GM12878 (cell line): ENCODE measurements at regions not wholly inside any gene's neighbourhood (a gene's known extent, or its start where the extent isn't known, plus 50 kb on each side); places are given as distances from the start of the nearest gene placed in this dataset.

Experiments
- ATAC-seq: fragments of 200-7000 bp; cut with Tn5 transposase; 3 replicates; pipeline ENCODE4 v1.9.1; 2020; ENCODE audit warnings: mild to moderate bottlenecking, moderate library complexity
- BruUV-seq: library from RNA; stranded (reverse); fragments of 400-500 nt; replicated peaks from 2 replicates; lab custom pipeline; 2021; lab: Mats Ljungman, UMichigan
- CTCF ChIA-PET: fragments of 300-600 bp; sonication (Branson Sonifier 250); formaldehyde crosslinking; extraction: SDS; loops from one replicate; lab custom pipeline; 2021; ENCODE audit warnings: inconsistent platforms; lab: Yijun Ruan, JAX
- POLR2A ChIA-PET: fragments of 350-600 bp; formaldehyde crosslinking; extraction: SDS; loops from one replicate; lab custom pipeline; 2021; ENCODE audit warnings: inconsistent platforms; lab: Charles Lee
- RAD21 ChIA-PET: fragments of 300-600 bp; sonication (Branson Sonifier 250); formaldehyde crosslinking; loops from one replicate; lab custom pipeline; 2023; ENCODE audit warnings: antibody characterized with exemption; ENCODE audit not compliant: unreplicated experiment; lab: Charles Lee
- SMC1A ChIA-PET: fragments of 300-600 bp; sonication (Branson Sonifier 250); formaldehyde crosslinking; loops from one replicate; lab custom pipeline; 2023; ENCODE audit not compliant: unreplicated experiment, uncharacterized antibody; lab: Charles Lee
- DNase-seq: peaks from one replicate; pipeline ENCODE4 v3.0.0-alpha.2; 2011; ENCODE audit warnings: low read depth, low spot score
- FAIRE-seq: peaks from 3 replicates; lab custom pipeline; 2011; peaks lifted over from hg19 to GRCh38; lab: Jason Lieb, UNC
- H2AFZ ChIP-seq: 2 replicates; pipeline ENCODE4 v1.6.0; 2011; ENCODE audit warnings: low read depth, low read length, control low read depth; ENCODE audit not compliant: control insufficient read depth
- H3K27ac ChIP-seq: 2 replicates; pipeline ENCODE4 v1.5.1; 2011; ENCODE audit warnings: control low read depth; ENCODE audit not compliant: control insufficient read depth, insufficient read depth
- H3K27me3 ChIP-seq, 2 experiments: replicated peaks in 1 of 2; 2 replicates each; pipeline versions ENCODE4 v1.6.0 to v1.6.1; 2011; ENCODE audit warnings: low read length in 1 of 2; ENCODE audit not compliant: control insufficient read depth in 2 of 2, insufficient read depth in 2 of 2
- H3K36me3 ChIP-seq, 2 experiments: 2 replicates each; pipeline ENCODE4 v1.5.1; 2011; ENCODE audit warnings: low read length in 1 of 2; ENCODE audit not compliant: control insufficient read depth in 2 of 2, insufficient read depth in 2 of 2
- H3K4me1 ChIP-seq: 2 replicates; pipeline ENCODE4 v1.6.1; 2011; ENCODE audit warnings: mild to moderate bottlenecking, low read length, moderate library complexity, mixed read lengths; ENCODE audit not compliant: control insufficient read depth, insufficient read depth
- H3K4me2 ChIP-seq: 2 replicates; pipeline ENCODE4 v1.6.0; 2011; ENCODE audit warnings: control low read depth; ENCODE audit not compliant: control insufficient read depth, insufficient read depth
- H3K4me3 ChIP-seq: fragments of 200-600 bp; sonication (generic); 2 replicates; pipeline ENCODE4 v1.5.1; 2016
- H3K79me2 ChIP-seq: 2 replicates; pipeline ENCODE4 v1.6.0; 2011; ENCODE audit warnings: low read length; ENCODE audit not compliant: control insufficient read depth, insufficient read depth
- H3K9ac ChIP-seq: 2 replicates; pipeline ENCODE4 v1.8.0; 2011; ENCODE audit warnings: low read length, control low read depth, mixed read lengths; ENCODE audit not compliant: control insufficient read depth, insufficient read depth
- H3K9me3 ChIP-seq: replicated peaks from 3 replicates; pipeline ENCODE4 v1.5.1; 2011; ENCODE audit warnings: mild to moderate bottlenecking, low read length; ENCODE audit not compliant: control insufficient read depth, insufficient read depth
- H4K20me1 ChIP-seq: 2 replicates; pipeline ENCODE4 v1.6.0; 2011; ENCODE audit not compliant: control insufficient read depth, insufficient read depth
- BCLAF1 ChIP-seq: fragments of 450-650 bp; IDR thresholded peaks from 2 replicates; pipeline ENCODE4 v1.6.1; 2017; ENCODE audit warnings: antibody characterized with exemption, mild to moderate bottlenecking, moderate library complexity
- CTCF ChIP-seq, 3 experiments: IDR thresholded peaks in 2 of 3; conservative IDR thresholded peaks in 1 of 3; 2 replicates each; pipeline ENCODE4 v1.5.1; 2011; ENCODE audit warnings: low read depth in 3 of 3, low read length in 3 of 3, mild to moderate bottlenecking in 3 of 3, control low read depth in 2 of 3, moderate library complexity in 2 of 3, inconsistent platforms in 1 of 3, mixed read lengths in 1 of 3; ENCODE audit not compliant: control insufficient read depth in 2 of 3, insufficient read depth in 1 of 3; ENCODE audit errors: extremely low read depth in 1 of 3
- EED ChIP-seq: sonication (generic); IDR thresholded peaks from 2 replicates; pipeline ENCODE4 v1.6.1; 2016; ENCODE audit warnings: antibody characterized with exemption, low read depth
- EGR1 ChIP-seq, 2 experiments: IDR thresholded peaks; 1 replicate in 1 of 2; 2 replicates in 1 of 2; pipeline ENCODE4 v1.6.1; 2011 to 2012; ENCODE audit warnings: low read depth in 2 of 2, low read length in 2 of 2, borderline replicate concordance in 1 of 2, mild to moderate bottlenecking in 1 of 2, moderate library complexity in 1 of 2
- ELK1 ChIP-seq: IDR thresholded peaks from 2 replicates; pipeline ENCODE4 v1.6.1; 2012; ENCODE audit warnings: low read depth, low read length, improper control_type of control experiment
- JUND ChIP-seq: IDR thresholded peaks from 2 replicates; pipeline ENCODE4 v1.6.1; 2012; ENCODE audit warnings: low read depth, mild to moderate bottlenecking, low read length, improper control_type of control experiment, moderate library complexity
- NFYB ChIP-seq: IDR thresholded peaks from 2 replicates; pipeline ENCODE4 v1.6.1; 2011; ENCODE audit warnings: low read depth, mild to moderate bottlenecking, low read length, improper control_type of control experiment, moderate library complexity; ENCODE audit not compliant: insufficient read depth
- NR2F1 ChIP-seq: fragments of 450-650 bp; conservative IDR thresholded peaks from 2 replicates; pipeline ENCODE4 v1.6.1; 2017; ENCODE audit warnings: mild to moderate bottlenecking
- PAX8 ChIP-seq: fragments of 450-650 bp; IDR thresholded peaks from 2 replicates; pipeline ENCODE4 v1.6.1; 2017; ENCODE audit warnings: mild to moderate bottlenecking, moderate library complexity
- SMC3 ChIP-seq: IDR thresholded peaks from 2 replicates; pipeline ENCODE4 v1.6.1; 2011; ENCODE audit warnings: low read length, improper control_type of control experiment, borderline replicate concordance
- SP1 ChIP-seq: IDR thresholded peaks from one replicate; pipeline ENCODE4 v1.6.1; 2011; ENCODE audit warnings: low read depth, low read length
- ZBED1 ChIP-seq: IDR thresholded peaks from 2 replicates; pipeline ENCODE4 v1.6.1; 2016; ENCODE audit warnings: borderline replicate concordance
- WGBS: methylation state at CpG from one replicate; pipeline ENCODE4 v1.1.6; 2016; ENCODE audit warnings: low lambda C conversion rate; ENCODE audit not compliant: insufficient replicate concordance, insufficient coverage; ENCODE audit errors: missing lambda C conversion rate; 5-methylcytosine and 5-hydroxymethylcytosine counted together
- in situ Hi-C: fragments of 300-500 bp; cut with MboI; formaldehyde crosslinking; loops from 9 replicates; pipeline ENCODE4 v1.14.3; 2018; ENCODE audit warnings: mixed read lengths
- intact Hi-C: fragments of 100-400 bp; cut with micrococcal nuclease; formaldehyde crosslinking; loops from one replicate; pipeline ENCODE4 v1.14.2; 2022; ENCODE audit not compliant: unreplicated experiment

GRCh38 chr3:70488816-70489215 is 176.4 kb upstream of the MDFIC2 start:
- SMC1A ChIA-PET: no interaction called here
- ATAC-seq (no peak), DNase-seq (no peak), FAIRE-seq (no peak)
- no peak overlapping the region for H3K4me2 ChIP-seq
- H2AFZ ChIP-seq: no peak overlapping the region
- intact Hi-C loops (no loop called here), in situ Hi-C loops (no loop called here)
- POLR2A ChIA-PET: no interaction called here
- no peaks in the 10 kb centered on the region for H3K4me1 ChIP-seq
- H3K9ac ChIP-seq: no peak overlapping the region
- whole genome bisulfite sequencing: 17% methylated on average over 7 of the region's 7 CpGs
- CTCF ChIA-PET: no interaction called here
- no peak overlapping the region for H3K27ac ChIP-seq
- TF ChIP-seq CTCF (IDR thresholded peaks at IDR 0.05 in 2 of 3, conservative IDR thresholded peaks at IDR 0.05 in 1 of 3; ENCODE audit: control insufficient read depth in 2 of 3, extremely low read depth in 1 of 3, insufficient read depth in 1 of 3, low read depth in 3 of 3, low read length in 3 of 3) (no peak), BCLAF1 (no peak), ELK1 (no peak), NR2F1 (no peak), PAX8 (no peak), EGR1 (IDR thresholded peaks at IDR 0.05; ENCODE audit: borderline replicate concordance in 1 of 2, low read depth in 2 of 2, low read length in 2 of 2) (no peak), SMC3 (no peak), NFYB (no peak), ZBED1 (no peak), SP1 (no peak), JUND (no peak), EED (no peak)
- no peaks in the 10 kb centered on the region for H4K20me1 ChIP-seq
- H3K4me3 ChIP-seq: no peak overlapping the region
- RAD21 ChIA-PET: no interaction called here
- BruUV-seq: no TSS peak
- H3K36me3 ChIP-seq: no peaks in the 10 kb centered on the region
- no peaks in the 10 kb centered on the region for H3K79me2 ChIP-seq
- no peaks in the 10 kb centered on the region for H3K9me3 ChIP-seq
- no peaks in the 10 kb centered on the region for H3K27me3 ChIP-seq
